SH-SY5Y (cell line): ENCODE measurements at regions not wholly inside any gene's neighbourhood (a gene's known extent, or its start where the extent isn't known, plus 50 kb on each side); places are given as distances from the start of the nearest gene placed in this dataset.

Source experiments
- GATA2 ChIP-seq: IDR thresholded peaks from 2 replicates; pipeline ENCODE4 v1.6.1; 2011; ENCODE audit warnings: mild to moderate bottlenecking, low read depth, low read length
- GATA3 ChIP-seq: IDR thresholded peaks from 2 replicates; pipeline ENCODE4 v1.6.1; 2011; ENCODE audit warnings: low read depth, mild to moderate bottlenecking, low read length, moderate library complexity

DNA sequence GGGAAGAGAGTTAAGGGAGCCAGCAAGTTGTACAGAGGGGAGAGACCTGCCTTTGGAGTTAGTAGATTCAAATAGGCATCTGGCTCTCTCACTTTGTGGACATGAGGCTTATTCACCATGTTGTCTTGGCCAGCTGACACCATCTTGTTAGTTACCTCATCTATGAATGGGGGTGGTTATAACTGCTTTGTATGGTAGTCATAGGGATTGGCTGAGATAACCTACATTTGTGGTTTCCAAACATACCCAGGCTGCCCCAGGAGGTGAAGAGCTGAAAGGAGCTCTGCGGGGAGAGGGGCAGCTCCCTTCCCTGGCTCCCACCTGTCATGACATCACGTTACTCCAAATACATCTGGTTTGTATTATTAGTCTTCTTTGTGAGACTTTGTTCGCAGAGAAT is 393.3 kb upstream of the AUTS2 start:
- TF ChIP-seq GATA2 = no peak
- no peak for TF ChIP-seq GATA3
